Fibroblast of mammary gland (primary cell): ENCODE measurements at regions not wholly inside any gene's neighbourhood (a gene's known extent, or its start where the extent isn't known, plus 50 kb on each side); places are given as distances from the start of the nearest gene placed in this dataset.

Experiments used
- DNase-seq: peaks from one replicate; pipeline ENCODE4 v3.0.0-alpha.2; 2010; ENCODE audit warnings: low read depth
- H3K4me3 ChIP-seq: 2 replicates; pipeline ENCODE4 v1.5.1; 2011; ENCODE audit warnings: low read depth, mild to moderate bottlenecking, low read length, moderate library complexity; ENCODE audit not compliant: control insufficient read depth
- TF ChIP-seq, protein P1 (sequence below): conservative IDR thresholded peaks from 2 replicates; pipeline ENCODE4 v1.5.1; 2011; ENCODE audit warnings: low read depth, low read length, inconsistent platforms; ENCODE audit not compliant: control insufficient read depth, insufficient read depth

DNA sequence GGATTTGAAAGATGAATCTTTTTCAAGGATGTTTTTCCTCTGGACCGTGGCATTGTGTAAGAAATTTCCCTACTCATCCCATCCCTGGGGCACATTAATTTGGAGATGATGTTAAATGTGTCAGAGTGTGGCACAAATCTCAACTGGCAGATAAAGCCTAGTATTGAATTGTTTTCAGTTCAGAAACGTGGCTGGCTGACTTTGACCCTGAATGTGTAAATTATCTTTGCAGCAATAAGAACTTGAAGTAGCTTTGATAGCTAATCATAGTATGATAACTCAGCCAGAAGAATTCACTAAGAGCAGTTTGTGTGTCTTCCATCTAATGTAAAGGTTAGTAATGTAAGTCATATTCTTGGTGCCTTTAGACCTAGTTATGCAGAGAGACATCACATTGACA is 238.4 kb upstream of the DMRT1 start:
- no peak for DNase-seq
- TF ChIP-seq, protein P1, sequence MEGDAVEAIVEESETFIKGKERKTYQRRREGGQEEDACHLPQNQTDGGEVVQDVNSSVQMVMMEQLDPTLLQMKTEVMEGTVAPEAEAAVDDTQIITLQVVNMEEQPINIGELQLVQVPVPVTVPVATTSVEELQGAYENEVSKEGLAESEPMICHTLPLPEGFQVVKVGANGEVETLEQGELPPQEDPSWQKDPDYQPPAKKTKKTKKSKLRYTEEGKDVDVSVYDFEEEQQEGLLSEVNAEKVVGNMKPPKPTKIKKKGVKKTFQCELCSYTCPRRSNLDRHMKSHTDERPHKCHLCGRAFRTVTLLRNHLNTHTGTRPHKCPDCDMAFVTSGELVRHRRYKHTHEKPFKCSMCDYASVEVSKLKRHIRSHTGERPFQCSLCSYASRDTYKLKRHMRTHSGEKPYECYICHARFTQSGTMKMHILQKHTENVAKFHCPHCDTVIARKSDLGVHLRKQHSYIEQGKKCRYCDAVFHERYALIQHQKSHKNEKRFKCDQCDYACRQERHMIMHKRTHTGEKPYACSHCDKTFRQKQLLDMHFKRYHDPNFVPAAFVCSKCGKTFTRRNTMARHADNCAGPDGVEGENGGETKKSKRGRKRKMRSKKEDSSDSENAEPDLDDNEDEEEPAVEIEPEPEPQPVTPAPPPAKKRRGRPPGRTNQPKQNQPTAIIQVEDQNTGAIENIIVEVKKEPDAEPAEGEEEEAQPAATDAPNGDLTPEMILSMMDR: no peak
- no peak overlapping the region for H3K4me3 ChIP-seq

DNA sequence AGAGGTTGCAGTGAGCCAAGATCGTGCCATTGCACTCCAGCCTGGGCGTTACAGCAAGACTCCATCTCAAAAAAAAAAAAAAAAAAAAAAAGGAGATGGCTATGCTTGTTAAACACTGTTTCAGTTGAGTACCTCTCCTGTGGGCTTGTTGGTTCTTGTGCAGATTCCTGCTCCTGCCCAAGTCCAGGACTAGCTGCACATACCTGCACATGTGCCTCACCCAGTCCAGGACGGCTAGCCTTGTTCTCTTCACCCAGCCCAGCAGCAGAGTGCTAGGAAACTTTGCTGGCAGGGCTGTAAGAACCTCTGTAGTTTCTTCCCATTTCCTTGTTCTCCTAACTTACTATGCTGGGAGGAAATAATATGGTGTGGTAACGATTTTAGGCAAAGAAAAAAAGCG is 234.1 kb upstream of the DMRT1 start:
- no peak for DNase-seq
- TF ChIP-seq, protein P1: no peak
- H3K4me3 ChIP-seq: no peak overlapping the region

DNA sequence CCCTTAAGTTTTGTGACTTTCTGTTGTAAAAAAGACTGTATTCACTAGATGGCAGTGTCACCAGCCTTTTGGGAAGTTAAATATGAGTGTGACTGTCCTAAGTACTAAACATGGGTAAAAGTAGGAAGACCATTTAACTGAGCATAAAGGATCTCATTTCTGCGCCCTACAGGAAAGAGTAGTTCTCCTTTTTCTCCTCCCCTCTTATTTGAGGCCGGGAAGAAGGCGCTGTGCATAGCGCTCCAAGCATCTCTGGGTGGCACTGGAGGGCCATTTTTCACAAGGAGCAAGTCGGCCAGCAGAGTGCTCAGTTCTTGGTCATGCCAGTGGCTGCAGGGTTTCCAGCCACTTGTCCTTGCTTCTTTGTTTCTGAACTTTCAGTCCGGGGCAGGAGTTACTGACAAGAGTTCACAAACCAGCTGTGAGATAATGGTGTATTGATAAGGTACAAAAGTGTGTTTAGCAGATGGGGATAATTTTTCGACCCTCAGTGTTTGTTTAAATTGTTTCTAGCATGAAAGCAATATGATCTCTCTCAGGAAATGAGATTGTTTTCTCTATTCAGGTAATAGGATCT is 227.6 kb upstream of the DMRT1 start:
- TF ChIP-seq, protein P1: peak; percentile 97
- peak; percentile 90 for DNase-seq
- H3K4me3 ChIP-seq: no peak overlapping the region

DNA sequence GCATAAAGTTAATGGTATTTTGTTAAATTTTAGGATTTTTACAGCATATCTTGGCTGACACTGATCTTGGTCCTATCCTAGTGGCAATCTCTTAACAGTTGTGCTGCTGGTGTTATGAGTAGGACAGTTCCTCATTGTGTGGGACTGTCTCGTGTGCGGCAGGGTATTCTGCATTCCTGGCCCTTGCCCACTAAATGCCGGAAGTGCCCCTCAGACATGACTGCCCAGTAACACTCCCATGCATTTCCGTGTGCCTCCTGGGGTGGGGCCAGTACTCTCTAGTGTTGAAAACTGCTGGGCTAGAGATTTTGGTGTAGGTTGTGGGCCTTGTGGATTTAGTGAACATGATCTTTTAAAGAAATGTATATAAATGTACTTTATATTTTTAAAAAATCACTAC is 227.1 kb upstream of the DMRT1 start:
- TF ChIP-seq, protein P1: no peak
- DNase-seq: no peak
- no peak overlapping the region for H3K4me3 ChIP-seq

DNA sequence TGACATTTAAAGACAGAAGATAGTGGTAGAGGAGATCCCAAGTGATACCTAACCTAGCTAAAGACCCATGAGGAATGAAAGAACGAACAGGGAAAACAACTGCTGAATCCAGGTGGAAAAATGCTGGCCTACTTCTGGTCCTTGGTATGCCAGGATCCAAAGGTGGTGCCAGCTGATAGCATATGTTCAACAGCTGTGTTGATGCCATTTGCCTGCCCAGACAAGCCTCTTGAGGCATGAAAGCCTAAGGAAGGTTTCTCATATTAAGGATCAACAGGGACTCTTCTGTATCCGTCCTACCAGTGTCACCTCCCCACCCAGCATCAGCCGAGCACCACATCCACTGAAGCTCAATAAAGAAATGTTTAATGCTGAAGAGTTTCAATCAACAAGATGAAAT is 225.7 kb upstream of the DMRT1 start:
- no peak overlapping the region for H3K4me3 ChIP-seq
- TF ChIP-seq, protein P1: no peak
- DNase-seq: no peak

DNA sequence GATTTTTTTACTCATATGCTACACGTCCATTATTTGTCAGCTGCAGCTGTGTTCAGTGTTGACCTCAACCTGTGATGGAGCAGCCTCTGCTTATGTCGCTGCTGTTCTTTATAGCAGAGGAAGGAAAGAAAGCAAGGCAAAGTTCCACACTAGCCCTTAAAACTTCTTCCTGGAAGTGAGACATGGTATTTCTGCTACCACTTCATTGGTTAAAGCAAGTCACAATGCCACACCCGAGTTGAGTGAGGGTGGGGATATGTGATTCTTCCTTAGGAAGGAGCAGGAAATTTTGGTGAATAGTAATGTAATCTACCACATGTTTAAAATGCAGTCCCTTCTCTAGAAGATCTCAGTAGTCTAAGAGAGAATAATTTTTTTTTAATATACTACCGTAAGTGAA is 224.8 kb upstream of the DMRT1 start:
- no peak for DNase-seq
- TF ChIP-seq, protein P1: no peak
- H3K4me3 ChIP-seq: no peak overlapping the region

DNA sequence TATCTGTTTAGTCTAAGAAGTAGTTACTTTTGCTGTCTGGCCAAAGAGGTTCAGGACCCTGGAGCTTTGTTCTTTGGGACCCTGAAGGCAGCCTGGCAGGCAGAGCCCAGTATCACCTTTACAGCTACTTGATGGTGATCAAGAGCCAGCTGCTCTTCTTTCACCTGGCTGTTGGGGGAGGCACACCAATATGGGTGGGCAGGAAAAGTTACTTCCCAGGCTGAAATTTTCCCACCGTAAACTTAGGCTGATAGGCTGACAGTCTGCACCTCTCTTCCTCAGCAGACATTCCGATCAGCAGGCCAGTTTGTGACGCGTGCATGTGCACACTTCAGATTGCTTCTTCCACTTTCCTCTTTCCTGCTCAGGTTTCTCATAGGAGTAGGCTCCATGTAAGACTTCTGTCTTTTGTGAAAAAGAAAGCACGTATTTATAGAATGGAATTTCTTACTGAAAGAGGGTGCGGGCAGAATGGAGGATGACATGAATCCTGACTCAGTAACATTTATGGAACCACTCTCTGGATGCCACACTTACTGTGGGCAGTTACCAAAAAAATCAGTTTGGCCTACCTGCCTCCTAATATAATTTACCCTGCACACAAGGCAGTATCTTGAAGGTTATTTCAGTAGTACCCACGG is 223.9 kb upstream of the DMRT1 start:
- H3K4me3 ChIP-seq: no peak overlapping the region
- TF ChIP-seq, protein P1: no peak
- no peak for DNase-seq
